Fibroblast of skin of back (primary cell): ENCODE measurements at regions not wholly inside any gene's neighbourhood (a gene's known extent, or its start where the extent isn't known, plus 50 kb on each side); places are given as distances from the start of the nearest gene placed in this dataset.

Experiments
- DNase-seq: peaks from one replicate; pipeline ENCODE4 v3.0.0-alpha.2; 2013

DNA sequence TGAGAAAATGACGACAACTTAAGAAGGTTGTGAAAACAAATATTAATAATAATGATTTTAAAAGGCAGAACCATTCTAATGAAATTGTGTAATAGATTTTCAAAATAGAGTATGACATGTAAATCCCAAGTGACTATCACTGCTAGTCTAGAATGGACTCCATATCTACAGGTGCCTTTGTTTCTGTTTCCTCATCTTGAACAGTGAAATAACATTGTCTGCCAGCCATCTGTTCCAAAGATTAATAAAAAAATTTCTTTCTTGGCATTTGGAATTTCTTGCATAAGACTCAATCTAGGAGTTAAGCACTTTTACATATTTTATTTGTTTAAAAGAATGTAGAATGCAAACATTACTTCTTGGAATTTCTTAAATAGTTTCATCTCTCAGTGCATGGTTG is 520.1 kb upstream of the ARGLU1 start:
- peak; percentile 15 for DNase-seq

DNA sequence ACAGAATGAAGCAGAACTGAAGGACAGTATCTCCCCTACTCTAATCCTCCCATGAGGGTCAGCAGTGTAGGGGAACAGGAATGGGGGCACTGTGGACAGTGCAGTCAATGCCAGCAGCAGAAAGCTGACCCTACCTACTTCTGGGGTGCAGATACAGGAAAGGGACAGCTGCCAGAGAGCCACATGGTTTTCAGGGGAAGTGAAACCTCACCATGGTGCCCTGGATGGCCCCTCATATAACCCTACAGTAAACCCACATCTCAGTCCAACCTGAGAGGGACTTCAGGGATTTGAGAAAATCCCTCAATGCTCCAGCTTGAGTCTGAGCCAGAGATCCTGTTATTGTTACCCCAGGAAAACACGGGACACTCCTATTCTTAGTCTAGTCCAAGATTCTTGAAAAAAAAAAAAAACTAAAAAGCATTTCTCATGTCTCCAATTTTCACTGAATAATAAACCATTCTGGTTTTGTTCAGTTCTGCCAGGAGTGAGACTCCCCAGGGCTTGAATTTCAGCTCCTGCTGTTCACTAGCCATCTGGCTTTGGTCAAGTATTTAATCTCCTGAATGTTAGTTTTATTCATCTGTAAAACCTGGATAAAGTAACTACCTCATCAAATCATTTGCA is 511.6 kb upstream of the ARGLU1 start:
- no peak for DNase-seq

DNA sequence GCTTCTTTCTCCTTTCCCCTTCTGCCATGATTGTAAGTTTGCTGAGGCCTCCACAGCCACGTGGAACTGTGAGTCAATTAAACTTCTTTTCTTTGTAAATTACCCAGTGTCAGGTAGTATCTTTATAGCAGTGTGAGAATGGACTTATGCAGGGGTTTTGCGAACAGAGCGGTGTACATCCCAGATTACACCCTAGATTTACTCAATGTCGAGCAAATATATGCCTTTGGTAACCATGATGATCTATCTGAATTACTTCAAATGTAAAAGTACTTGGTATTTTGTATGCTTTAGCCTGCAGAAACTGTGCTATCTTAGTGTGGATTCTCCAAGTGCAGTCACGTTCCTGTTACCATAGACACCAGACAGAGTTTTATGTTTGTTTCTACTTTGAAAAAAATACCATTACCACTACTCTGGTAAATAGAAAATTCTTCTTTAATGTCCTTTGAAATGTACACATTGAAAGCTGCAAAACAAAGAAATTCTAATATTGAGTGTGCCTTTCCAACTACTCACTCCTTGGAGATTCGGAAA is 510.4 kb upstream of the ARGLU1 start:
- no peak for DNase-seq

DNA sequence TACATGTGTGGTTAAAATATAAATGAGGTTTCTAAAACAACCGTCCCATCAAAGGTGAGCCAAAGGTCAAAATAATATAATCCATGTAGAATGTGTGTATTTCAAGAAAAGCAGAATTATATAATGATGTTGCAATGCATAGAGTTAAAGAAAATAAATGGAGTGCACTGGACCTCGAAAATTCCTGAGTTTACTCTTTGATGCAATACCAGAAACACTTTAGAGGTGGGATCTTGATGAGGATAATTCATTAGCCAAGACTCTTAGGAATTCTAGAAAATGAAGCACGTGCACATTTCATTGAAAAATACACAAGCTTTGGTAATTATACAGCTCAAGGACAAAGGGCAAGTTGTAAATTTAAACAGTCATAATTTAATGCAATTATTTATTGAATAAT is 508.9 kb upstream of the ARGLU1 start:
- no peak for DNase-seq

DNA sequence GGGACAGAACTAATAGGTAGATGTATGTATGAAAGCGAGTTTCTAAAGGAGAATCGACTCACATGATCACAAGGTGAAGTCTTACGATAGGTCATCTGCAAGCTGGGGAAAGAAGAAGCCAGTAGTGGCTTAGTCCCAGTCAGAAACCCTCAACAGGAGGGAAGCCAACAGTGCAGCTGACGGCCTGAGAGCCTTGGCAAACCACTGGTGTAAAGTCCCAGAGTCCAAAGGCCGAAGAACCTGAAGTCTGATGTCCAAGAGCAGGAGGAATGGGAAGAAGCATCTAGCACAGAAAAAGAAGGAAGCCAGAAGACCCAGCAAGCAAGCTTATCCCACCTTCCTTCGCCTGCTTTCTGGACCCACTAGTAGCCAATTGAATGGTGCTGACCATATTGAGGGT is 507.6 kb upstream of the ARGLU1 start:
- DNase-seq, result no peak

DNA sequence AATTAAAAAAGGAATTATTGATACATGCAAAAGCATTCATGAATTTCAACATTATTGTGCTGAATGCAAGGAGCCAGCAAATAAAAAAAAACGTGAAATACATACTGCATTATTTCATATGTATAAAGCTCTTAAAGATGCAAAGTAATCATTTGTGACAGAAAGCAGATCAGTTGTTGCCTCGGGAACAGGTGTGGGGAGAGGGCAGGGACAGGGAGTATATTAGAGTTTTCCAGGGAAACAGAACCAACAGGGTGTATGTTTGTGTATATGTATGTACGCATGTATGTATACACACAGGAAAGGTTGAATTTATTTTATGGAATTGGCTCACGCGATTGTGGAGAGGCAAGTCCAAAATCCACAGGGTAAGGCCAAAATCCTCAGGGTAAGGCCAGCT is 502.9 kb upstream of the ARGLU1 start:
- DNase-seq, result no peak

DNA sequence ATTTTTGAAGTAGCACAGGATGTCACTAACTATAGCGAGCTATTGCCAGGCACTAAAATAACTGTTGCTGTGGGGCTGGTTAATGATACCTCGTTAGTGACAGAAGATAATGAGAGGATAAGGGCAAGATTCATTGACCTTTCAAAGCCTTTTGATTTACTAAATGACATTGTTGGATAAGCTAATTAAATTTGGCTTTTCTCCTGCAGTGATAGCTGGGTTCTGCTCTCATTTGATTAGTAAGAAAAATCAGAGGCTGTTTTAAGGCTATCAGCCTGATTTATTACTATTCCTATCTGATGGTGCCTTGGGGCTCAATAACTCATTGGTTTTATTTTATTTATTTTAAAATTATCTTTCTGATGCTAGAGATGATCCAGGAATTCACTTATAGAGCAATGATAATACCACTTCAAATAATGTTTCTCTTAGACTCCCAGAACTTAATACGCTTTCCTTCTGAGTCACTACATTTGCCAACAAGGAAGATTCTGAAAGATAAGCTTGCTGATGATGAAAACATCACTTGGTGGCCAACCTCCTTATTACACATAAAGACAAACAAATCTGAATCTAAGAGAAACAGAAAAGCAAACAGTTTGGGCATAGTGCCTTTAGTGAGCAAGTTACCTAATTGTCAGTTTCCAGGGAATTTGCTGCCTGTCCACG is 501.3 kb upstream of the ARGLU1 start:
- peak; percentile 45 for DNase-seq

DNA sequence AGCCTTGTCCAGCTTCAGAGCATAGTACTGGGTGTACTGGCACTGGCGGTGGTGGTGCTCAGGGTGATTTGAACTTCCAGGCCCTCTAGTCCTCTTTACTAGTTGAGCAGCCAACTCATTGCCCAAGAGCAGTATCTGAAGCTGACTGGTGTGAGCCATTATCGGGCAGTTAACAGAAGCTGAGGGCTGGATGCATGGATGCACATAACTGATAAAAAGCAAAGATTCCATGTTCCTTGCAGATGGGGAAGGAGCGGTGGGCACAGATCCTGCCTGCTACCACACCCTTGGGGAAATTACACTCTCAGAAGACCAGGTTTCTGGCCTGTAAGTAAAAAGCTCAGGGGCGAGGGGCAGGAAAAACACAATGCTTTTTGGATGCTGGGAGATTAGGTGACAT is 499.4 kb upstream of the ARGLU1 start:
- DNase-seq, result no peak

DNA sequence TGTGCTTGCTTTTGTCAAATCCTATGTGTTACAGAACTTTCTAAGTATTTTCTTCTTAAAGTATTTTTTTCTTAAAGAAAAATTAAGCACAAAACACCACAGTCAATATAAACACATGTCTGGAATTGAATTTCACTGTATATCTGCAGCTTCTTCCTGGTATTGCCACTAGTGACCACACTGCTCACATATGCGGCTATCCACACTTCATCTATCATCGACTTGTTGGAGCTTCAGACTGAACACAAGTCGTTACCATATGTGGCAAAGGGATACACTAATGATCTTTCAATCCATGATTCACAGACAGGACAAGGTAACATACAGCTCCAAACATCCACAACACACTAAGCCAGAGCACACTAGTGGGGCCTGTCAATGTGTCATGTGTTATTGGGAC is 498.4 kb upstream of the ARGLU1 start:
- no peak for DNase-seq

DNA sequence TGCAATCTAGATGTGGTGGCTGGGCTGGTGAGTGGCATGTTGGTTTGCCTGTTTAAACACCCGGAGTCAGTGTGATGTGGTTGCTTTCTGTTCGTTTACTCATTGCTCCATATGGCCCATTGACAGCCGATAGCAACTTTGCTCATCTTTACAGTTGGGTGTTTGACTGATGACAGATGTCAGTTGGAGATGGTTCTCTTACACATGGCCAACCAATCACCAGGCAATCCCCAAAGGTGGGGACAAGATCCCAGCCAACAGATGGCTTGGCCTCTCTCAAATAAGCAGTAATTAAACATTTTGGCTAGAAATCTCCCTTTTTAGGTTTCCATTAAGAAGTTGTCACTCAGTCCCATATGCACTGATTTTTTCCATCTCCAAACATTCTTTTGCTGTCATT is 497.1 kb upstream of the ARGLU1 start:
- DNase-seq, result no peak

DNA sequence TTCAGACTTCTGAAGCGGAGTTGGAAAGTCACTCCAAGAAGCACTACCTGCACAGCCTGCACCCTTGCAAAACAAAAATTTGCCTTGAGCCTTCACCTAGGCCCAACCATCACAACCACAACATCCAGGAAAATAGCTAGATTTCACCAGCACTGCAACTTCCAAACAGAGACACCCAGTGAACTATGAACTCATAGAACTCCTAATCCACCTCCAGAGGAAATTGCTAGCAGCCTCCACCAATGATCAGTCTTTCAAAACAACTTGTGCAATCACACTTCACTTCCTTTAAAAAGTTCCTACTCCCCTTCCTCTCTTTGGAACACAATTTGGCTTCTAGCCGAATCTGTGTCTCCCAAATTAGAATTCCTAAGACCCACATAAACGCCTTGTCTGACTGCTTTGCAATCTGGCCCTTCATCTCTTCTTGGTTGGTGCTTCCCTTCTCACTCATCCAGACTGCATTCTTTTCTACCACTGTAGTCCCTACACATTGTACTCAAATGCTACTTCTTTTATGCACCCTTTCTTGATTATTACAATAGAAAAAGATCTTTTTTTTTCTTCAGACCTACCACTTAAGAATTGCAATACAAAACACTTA is 489.2 kb upstream of the ARGLU1 start:
- no peak for DNase-seq

DNA sequence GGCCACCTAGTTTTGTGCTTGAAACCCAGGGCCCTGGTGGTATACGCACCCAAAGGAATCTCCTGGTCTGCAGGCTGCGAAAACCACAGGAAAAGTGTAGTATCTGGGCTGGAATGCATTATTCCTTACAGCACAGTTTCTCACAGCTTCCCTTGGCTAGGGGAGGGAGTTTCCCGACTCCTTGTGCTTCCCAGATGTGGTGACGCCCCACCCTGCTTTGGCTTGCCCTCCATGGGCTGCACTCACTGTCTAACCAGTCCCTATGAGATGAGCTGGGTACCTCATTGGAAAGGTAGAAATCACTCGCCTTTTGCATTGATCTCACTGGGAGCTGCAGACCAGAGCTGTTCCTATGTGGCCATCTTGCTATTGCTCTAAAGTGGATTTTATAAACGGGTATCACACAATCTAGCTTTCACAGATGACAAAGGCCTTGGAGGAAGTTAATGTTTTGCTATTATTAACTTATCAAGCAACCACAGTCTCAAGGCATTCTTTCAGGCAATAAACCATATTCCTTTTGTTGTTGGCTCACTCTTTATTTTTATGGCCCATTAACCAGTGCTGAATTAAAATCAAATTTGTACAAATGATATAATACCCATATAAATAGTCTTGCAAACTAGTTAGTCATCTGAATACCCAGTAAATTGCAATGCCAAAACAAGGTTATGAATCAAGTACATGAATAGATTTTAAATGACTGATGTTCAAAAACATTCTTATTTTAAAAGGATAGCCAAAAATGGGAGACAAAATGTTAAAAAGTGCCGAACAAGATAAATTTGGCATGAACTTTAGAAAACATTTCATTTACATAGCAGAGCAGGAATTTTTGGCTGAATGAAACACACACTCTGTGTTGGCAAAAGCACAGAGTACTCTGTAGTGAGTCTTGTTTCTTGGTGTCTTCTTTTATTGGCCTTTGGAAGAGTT is 475.4 kb upstream of the ARGLU1 start:
- DNase-seq, result peak; percentile 89

DNA sequence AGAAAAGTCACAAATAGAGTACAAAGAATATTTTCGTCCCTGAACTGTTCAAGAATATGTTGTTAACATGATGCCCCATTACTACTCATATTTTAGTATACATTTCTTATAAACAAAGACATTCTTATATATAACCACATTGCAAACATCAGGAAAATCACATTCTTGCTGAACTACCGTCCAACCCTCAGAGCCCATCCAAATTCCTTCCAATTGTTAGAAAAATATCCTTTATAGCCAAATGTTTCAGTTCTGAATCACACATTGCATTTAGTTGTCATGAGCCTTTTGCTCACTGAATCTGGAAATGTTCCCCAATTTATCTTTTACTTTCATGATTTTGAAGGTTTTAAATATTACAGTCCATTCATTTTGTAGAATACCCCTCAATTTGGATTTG is 467.8 kb upstream of the ARGLU1 start:
- DNase-seq, result peak; percentile 87

DNA sequence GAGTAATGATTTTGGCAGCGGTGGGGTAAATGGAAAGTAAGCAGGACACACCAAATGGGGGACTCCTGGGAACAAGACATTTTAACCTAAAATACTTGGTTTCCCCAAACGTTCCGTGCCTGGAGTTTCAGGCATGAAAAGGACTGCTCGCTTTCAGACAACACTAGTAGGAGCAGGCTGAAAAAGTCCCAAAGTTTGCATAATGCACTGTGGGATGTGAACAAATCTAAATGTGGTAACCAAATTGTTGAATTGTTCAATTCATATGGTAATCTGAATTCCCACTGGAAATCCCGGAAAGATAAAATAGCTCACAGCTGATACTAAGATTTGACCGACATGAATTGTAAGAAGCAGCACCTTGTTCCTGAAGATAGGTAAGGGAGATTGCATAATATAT is 467.2 kb upstream of the ARGLU1 start:
- DNase-seq, result no peak

DNA sequence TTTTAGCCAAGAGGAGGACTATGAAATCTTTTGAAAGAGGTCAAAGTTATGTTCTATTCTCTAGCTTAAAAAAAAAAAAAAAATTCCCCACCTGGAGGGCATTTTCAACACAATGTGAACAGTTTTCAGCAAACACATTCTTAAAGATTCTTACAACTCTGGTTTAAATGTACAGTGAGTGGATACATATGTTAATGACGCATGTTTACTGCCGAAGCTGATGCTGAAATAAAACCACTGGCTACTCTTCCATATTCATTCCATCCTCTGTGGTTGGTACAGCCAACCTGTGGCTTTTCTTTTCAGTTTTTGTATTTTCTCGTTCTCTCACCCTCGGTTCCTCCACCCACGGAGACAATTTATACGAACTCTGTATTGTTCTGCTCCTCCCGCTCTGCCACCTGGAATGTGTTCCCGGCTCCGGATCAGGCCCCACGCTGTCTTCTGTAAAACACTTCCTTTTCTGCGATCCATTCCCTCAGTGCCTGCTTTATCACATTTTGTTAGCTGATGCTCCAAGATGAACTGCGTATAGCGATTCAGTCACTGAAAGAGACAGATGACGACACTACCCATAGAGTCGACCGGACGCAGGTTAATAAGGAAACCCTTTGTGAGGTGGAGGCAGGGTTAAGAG is 466.4 kb upstream of the ARGLU1 start:
- peak; percentile 16 for DNase-seq

DNA sequence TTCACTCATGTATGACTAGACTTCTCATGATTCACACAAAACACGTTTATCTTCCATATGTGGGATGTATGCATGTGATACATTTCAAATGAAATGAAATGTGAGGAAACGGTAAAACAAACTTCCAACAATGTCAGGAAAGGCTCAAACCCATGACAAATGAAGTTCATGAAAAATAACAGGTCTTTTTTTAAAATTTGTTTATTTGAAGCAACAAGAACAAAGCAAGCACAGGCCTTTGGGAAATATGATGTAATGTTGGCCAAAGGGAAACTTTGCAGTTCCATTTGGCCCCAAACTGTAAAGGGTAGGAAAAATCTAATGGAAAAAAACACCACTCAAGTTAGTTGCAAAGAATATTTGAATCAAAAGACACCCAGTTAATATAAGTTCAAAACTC is 463.8 kb upstream of the ARGLU1 start:
- DNase-seq, result no peak

DNA sequence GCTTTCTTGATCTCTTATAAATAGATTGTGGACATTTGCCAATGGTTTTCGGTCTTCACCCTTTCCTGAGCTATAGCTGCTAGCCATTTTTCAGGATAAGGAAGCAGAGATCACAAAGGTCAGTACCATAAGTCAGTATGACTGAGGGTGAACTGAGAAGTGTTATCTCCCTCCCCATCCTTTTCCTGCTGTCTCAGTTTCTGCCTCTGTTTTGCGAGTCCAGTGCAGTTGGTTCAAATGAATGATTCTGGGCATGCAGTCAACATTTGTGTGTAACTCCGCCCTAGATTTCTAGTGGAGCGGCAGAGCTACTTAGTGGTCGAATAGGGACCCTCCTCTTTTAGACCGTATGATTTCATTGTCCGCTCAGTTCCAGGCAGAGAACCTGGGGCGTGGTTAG is 460.8 kb upstream of the ARGLU1 start:
- no peak for DNase-seq

DNA sequence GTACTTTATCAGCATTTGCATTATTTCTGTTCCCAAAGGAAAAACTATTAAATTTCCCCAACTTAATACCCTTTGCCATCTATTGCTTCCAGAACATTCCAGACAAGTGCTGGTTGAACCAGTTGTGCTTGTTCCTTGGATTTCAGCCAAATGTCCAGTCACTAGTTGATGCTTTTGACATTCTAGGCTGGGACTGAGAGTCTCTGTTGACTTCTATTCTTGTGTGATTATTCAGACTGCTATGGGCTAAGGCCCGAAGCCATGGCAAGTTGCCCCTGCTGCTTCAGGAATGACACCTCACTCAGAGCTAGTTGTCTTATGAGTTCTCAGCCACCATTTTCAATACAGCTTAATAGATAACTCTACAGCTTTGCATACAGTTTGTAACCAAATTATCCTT is 458.1 kb upstream of the ARGLU1 start:
- DNase-seq, result peak; percentile 95

DNA sequence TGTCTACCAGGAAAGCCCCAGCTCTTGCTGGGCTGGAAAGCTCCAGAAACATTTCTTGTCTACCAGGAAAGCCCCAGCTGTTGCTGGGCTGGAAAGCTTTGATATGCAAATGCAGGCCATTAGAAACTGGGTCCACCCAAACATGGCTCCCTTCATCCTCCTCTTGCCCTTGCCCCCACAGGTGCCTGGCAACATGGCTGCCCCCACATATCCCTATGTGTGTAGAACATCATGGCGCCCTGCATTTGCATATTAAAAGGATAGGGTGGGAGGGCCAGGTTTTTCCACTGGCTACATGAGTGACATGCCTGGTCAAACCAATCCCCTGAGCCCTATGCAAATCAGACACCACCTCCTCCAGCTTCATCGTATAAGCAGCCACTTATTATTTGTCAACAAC is 455.4 kb upstream of the ARGLU1 start:
- DNase-seq, result no peak

DNA sequence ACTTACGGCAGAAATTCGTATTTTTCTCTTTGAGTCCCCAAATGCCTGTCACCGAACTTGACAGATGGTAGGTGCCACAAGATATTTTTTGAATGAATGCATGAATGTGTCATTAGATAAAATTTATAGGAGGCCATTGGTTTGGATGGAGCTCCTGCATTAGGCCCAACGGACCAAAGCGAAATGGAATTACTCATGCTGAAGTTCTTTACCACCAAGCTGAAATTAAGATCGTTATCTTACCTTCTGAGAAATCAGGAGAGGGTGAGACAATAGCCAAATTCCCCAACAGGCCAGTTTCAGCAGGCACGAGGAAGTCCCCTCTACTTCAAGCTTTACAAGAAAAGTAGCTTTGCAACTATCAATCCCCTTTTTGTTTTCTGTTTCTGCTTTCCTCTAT is 452.5 kb upstream of the ARGLU1 start:
- no peak for DNase-seq

DNA sequence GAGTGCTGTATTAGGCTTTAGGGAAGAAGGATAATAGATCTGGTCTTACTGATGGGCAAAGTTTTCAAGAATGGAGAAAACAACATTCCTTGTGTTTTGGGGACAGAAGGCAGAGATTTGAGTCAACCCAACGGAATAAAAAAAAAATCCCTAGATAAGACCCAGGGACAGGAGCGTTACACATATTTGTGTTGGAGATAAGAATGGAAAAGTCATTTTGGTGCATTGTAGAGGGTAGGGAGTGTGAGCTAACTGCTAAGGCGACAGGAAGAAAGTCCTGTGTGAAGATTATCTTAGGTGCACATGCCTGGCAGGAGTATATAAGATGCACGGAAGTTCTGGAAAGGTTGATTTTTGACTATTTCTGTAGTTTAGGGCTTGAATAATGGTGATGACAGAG is 450.3 kb upstream of the ARGLU1 start:
- no peak for DNase-seq

DNA sequence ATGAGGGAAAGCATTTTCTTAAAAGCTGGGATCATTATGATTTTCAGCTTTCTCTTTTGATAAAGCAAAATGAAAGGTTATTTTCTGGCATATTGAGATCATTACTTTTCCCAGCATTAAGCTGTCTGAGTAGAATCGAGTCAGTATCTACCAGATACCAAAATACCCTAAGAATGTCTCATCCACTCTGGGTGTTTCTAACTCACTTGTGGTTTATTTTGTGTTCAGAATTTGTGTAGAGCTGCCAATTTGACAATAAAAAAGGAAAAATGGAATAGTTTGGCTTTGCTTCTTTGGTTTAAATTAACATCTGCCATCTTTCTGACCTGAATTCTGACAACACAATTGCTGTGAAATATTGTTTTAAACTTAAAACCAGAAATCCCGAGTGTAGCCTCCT is 438.7 kb upstream of the ARGLU1 start:
- DNase-seq, result peak; percentile 32

DNA sequence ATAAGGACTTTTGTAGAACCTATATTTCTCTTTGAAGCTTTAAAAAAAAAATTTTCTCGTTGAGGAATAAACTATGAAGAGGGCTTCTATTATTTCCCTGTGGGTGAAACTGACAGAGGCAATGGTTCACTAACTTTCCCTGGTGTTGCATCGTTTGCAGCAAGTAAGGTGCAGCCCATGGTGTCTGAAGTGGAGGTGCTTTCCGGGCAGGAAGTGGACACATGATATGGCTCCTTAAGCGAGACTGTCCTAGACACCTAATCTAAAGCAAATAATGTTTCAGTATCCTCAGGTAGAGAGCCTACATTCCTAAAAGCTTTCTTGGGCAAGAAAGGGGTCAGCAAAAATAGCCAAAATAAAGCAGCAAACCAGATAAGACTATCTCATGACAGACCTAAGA is 437.6 kb upstream of the ARGLU1 start:
- DNase-seq, result no peak
